Fibroblast of pulmonary artery (primary cell): ENCODE measurements at regions not wholly inside any gene's neighbourhood (a gene's known extent, or its start where the extent isn't known, plus 50 kb on each side); places are given as distances from the start of the nearest gene placed in this dataset.

Experiments
- DNase-seq: peaks from one replicate; pipeline ENCODE4 v3.0.0-alpha.2; 2010; ENCODE audit warnings: low read depth
- H3K4me3 ChIP-seq: replicated peaks from 2 replicates; pipeline ENCODE4 v1.5.1; 2011; ENCODE audit warnings: low read depth, mild to moderate bottlenecking, control low read depth, low read length, moderate library complexity
- TF ChIP-seq, protein P1 (sequence below): IDR thresholded peaks from 2 replicates; pipeline ENCODE4 v1.5.1; 2011; ENCODE audit warnings: mild to moderate bottlenecking, control low read depth, low read length, inconsistent platforms; ENCODE audit errors: missing control alignments

DNA sequence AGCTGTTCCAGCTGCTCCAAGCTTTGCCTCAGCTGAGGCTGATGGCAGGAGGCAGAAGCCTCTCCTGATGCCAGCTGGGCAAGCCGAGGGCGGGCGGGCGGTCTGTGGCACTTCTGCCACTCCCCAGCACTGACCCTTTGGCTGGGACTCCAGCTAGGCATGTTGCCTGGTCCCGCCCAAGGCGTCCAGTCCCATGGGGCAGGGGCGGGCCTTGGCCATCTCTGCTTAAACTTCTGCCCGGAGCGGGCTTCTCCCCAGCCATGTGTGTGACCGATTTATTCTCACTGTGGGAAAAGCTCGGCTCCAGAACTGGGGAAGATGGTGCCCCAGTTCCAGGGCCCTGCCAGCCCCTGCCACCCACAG is 349.1 kb downstream of the SEC14L1 start:
- TF ChIP-seq, protein P1, sequence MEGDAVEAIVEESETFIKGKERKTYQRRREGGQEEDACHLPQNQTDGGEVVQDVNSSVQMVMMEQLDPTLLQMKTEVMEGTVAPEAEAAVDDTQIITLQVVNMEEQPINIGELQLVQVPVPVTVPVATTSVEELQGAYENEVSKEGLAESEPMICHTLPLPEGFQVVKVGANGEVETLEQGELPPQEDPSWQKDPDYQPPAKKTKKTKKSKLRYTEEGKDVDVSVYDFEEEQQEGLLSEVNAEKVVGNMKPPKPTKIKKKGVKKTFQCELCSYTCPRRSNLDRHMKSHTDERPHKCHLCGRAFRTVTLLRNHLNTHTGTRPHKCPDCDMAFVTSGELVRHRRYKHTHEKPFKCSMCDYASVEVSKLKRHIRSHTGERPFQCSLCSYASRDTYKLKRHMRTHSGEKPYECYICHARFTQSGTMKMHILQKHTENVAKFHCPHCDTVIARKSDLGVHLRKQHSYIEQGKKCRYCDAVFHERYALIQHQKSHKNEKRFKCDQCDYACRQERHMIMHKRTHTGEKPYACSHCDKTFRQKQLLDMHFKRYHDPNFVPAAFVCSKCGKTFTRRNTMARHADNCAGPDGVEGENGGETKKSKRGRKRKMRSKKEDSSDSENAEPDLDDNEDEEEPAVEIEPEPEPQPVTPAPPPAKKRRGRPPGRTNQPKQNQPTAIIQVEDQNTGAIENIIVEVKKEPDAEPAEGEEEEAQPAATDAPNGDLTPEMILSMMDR = no peak
- H3K4me3 ChIP-seq = no peak overlapping the region
- no peak for DNase-seq

DNA sequence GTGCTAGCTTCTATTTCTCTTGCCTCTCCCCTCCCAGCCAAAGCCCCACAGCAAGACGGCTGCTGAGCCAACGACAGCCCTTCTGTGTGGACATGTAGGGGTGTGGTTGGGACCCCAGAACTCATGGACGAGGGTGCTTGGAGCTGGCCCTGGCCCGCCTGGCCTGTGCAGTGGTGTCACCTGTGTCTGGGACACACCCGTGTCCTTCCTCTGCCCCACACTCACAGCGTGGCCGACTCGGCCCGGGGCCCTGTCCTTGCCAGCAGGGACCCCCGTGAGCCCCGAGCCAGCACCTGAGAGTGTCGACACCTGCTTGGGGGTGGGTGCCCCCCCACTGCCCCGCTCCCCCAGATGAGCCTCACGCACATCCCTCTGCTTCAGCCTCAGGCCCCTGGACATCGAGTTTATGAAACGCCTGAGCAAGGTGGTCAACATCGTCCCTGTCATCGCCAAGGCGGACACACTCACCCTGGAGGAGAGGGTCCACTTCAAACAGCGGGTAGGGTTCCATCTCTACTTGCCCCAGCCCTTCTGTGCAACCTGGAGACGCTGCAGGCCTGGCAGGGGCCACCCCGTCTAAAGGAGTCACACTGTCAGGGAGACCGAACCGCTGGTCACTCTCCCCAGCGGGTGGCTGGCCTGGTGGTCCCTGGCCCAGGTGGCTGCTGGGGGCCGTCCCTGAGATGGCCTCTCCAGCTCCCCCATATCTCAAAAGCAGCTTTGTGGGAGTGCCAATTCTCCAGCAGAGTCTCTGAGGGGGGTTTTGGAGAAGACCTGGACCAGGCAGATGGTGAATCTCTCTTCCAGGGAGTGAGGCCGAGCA is 349.8 kb downstream of the SEC14L1 start:
- TF ChIP-seq, protein P1 = no peak
- no peak for DNase-seq
- no peak overlapping the region for H3K4me3 ChIP-seq

DNA sequence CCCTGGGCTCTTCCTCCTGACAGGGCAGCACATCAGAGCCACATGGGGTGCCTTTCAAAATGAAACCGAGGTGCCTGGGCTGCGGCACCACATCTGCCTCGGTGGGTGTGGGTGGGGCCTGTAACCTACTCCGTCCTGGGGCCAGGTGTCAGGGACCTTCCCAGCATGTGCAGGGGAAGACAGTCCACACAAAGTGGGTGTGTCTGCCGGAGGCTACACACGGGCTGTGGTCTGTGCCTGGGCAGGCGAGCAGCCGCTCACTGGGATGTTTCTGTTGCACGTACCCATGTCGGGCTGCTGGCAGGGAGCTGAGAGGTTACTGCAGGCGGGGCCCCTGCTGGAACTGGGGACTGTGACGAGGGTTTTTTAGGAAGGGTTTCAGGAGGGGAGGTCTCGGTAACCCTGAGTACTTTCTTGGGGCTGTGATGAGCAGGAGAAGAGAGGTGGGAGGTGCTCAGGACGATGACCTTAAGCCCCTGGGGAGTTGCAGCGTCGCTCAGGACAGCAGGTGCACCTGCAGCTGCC is 351.2 kb downstream of the SEC14L1 start:
- TF ChIP-seq, protein P1 = no peak
- no peak for DNase-seq
- no peak overlapping the region for H3K4me3 ChIP-seq

DNA sequence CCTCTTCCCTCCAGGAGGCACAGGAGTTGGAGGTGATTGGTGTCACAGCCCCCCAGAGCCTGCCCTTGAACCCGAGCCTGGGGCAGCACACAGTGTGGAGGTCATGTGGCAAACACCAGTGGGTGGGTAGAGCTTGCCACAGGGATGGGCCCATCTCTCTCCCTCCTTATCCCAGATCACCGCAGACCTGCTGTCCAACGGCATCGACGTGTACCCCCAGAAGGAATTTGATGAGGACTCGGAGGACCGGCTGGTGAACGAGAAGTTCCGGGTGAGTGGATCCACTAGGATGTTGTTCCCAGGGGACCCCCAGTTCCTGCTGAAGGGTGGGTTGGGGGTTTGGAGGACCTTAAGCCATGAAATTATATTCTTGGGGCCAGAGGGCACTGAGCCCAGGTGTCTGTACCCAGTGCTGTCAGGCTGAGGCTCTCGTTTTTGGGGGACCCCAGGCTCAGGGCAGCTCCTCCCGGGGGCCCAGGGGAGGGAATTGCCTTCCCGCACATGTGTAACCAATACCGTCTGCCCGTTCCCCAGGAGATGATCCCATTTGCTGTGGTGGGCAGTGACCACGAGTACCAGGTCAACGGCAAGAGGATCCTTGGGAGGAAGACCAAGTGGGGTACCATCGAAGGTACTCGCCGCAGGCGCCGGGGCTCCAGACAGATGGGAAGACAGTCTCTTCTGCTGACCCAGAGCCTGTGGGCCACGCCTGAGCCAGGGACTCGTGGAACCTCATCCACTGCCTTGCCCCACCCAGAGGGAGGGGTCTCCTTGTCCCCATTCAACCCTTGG is 351.9 kb downstream of the SEC14L1 start:
- TF ChIP-seq, protein P1 = no peak
- DNase-seq = no peak
- no peak overlapping the region for H3K4me3 ChIP-seq

GRCh38 chr17:77493238-77493820 is 352.6 kb downstream of the SEC14L1 start:
- no peak overlapping the region for H3K4me3 ChIP-seq
- DNase-seq = no peak
- TF ChIP-seq, protein P1 = no peak

DNA sequence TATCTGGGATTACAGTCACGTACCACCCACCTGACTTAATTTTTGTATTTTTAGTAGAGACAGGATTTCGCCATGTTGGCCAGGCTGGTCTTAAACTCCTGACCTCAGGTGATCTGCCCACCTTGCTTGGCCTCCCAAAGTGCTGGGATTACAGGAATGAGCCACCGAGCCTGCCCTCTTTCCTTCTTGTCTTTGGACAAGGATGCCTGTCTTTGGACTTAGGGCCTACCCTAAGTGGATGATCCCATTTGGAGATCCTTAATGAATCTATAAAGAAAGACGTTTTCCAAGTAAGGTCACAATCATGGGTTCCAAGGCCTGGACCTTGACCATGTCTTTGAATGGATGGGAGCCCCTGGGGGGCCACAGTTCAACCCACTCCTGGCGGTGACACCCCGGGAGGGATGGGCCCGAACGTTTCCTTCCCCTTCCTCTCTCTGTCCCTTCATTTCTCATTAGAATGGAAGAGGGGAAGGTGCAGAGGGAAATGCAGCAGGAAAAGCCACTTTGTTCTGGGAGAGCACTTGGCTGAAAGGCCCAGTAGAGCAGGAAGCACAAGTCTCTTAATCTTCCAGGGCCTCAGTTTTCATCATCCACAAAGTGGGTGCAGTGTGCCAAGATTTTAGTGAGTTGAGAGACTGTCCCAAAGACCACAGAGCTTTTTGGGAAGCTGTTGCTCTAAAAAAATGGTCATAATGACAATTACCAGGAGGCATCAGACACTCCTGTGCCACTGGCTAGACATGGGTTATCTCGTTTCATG is 353.3 kb downstream of the SEC14L1 start:
- H3K4me3 ChIP-seq = no peak overlapping the region
- no peak for DNase-seq
- TF ChIP-seq, protein P1 = no peak
